NB4 (cell line): ENCODE measurements at regions not wholly inside any gene's neighbourhood (a gene's known extent, or its start where the extent isn't known, plus 50 kb on each side); places are given as distances from the start of the nearest gene placed in this dataset.

Experiments
- POLR2A ChIP-seq: IDR thresholded peaks from 2 replicates; pipeline ENCODE4 v1.6.1; 2011; ENCODE audit warnings: mild to moderate bottlenecking; ENCODE audit not compliant: insufficient read length; ENCODE audit errors: extremely low read depth
- TF ChIP-seq, protein P1 (sequence below): IDR thresholded peaks from one replicate; pipeline ENCODE4 v1.5.1; 2012; ENCODE audit warnings: low read depth, low read length

GRCh38 chr6:79330704-79331103 lies 96.2 kb upstream of the HMGN3 start:
- TF ChIP-seq, protein P1, sequence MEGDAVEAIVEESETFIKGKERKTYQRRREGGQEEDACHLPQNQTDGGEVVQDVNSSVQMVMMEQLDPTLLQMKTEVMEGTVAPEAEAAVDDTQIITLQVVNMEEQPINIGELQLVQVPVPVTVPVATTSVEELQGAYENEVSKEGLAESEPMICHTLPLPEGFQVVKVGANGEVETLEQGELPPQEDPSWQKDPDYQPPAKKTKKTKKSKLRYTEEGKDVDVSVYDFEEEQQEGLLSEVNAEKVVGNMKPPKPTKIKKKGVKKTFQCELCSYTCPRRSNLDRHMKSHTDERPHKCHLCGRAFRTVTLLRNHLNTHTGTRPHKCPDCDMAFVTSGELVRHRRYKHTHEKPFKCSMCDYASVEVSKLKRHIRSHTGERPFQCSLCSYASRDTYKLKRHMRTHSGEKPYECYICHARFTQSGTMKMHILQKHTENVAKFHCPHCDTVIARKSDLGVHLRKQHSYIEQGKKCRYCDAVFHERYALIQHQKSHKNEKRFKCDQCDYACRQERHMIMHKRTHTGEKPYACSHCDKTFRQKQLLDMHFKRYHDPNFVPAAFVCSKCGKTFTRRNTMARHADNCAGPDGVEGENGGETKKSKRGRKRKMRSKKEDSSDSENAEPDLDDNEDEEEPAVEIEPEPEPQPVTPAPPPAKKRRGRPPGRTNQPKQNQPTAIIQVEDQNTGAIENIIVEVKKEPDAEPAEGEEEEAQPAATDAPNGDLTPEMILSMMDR, result no peak
- TF ChIP-seq POLR2A, result no peak
